Stimulated activated CD4-positive, alpha-beta T cell treated with anti-CD3 and anti-CD28 coated beads, TNF-alpha, amount 100 ng/mL, for 4 hours (primary cell): ENCODE measurements at regions not wholly inside any gene's neighbourhood (a gene's known extent, or its start where the extent isn't known, plus 50 kb on each side); places are given as distances from the start of the nearest gene placed in this dataset.
"Not testable (repeated sequence)": the region's sequence is repeated elsewhere in the genome, so short reads cannot be mapped to it uniquely, and the experiment has no call there.

Source experiments
- DNase-seq, 3 experiments: peaks; one replicate each; pipeline ENCODE4 v3.0.0-alpha.2; 2020; ENCODE audit warnings: low read depth in 3 of 3

DNA sequence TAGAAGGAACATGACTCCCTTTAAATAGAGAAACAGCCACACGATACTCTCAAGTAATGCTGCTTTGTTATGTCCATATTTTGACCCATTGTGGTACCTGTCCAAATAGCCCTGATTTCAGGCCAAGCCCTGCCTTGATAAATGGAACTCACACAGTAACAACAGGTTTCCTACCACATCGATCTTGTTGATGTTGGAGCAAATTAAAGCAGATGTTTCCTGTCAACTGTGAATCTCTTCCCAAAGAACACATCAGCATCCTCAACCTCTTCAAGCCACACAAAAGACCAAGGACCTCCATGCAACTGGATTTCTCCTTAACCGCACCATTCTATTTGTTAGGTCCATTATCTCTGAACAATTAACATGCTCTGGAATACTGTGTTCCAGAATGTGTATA, 109.5 kb downstream of the FOXD4L6 start:
- DNase-seq: not testable (repeated sequence)

- DNase-seq: not testable (repeated sequence)
These were observed 111.8 kb downstream of the FOXD4L6 start for GRCh38 chr9:41016699-41017098.

DNA sequence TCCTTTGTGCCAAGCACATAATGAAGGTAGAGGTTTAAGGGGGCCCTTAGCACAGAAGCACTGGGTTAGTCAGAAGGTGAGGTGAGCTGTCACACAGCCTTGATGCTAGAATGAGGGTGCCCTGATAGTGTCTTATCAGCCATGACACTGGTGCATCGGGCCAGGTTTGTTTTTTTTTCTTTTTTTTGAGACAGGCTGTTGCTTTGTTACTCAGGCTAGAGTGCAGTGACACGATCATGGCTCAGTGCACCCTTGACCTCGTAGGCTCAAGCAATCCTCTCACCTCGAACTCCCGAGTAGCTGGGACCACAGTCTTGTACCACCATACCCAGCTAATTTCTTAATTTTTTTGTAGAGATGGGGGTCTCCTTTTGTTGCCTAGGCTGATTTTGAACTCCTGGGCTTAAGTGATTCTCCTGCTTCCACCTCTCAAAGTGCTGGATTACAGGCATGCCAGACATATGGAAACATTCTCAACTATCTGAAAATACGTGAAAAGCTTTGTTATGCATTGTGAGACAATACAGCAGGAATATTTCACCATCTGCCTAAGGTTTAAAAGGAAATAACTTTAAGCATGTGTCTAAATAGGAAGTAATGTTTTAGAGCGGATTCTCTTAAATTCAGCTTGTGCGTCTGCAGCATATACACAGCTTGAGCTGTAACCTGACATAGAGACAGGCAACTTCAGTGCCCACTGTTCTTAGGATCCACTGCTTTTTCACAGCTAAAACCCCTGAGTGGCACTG, 128.4 kb downstream of the FOXD4L6 start:
- not testable (repeated sequence) for DNase-seq

DNA sequence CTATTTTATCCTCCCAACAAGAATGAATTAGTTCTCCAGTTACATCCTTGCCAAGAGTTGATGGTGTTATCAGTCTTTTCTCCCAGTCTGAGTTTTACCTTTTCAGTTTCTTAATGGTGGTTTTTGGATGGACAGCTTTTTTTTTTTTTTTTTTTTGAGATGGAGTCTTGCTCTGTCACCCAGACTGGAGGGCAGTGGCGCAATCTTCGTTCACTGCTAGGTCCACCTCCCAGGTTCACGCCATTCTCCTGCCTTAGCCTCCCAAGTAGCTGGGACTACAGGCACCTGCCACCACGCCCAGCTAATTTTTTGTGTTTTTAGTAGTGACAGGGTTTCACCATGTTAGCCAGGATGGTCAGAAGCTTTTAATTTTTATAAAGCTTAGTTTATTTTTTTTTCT, 133.0 kb downstream of the FOXD4L6 start:
- not testable (repeated sequence) for DNase-seq

DNA sequence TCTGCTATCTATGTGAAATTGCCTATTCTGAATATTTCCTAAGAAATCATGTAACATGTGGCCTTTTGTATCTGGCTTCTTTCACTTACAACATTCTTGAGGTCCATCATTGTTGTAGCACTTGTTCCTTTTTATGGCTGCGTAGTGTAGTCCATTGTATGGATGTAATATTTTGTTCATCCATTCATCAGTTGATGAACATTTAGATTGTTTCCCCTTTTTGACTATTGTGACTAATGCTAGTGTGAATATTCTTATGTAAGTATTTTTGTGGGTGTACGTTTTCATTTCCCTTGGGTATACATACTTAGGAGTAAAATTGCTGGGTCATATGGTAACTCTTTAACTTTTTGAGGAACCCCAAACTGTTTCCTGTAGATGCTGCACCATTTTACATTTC, 134.6 kb downstream of the FOXD4L6 start:
- DNase-seq: not testable (repeated sequence)

DNA sequence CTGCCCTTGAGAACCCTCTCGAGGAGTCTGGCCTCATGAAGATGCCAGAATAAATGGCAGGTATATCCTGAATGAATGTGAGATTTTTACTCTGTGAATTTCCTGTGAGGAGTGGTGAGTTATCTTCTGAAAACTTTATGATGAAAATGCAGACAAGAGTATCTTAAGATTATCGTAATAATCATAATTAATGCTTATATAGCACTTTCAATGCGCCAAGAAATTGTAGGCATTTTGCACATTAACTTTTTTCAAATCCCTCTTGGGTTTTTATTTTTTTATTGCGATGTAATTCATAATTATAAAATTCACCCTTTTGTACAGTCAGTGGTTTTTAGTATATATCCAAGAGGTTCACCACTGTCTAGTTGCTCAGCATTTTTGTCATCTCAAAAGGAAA, 135.1 kb downstream of the FOXD4L6 start:
- DNase-seq: not testable (repeated sequence)

DNA sequence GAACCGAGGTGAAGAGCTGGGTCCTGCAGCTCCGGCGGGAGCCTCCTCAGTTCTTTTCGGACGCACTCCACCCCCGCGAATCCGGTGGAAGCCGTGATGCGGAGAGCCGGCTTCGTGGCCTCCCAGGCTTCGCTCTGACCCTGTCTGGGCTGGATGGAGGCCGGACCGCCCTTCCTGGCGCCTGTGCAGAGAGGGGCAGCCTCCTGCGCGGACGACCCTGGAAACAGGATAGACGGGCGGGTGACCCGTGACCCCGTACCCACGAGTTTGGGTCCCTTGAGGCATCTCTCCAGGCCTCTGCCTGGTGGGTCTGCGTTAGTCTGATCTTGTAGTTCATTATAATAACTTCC, 136.0 kb downstream of the FOXD4L6 start:
- not testable (repeated sequence) for DNase-seq

GRCh38 chr9:40991741-40992471, 136.6 kb downstream of the FOXD4L6 start:
- DNase-seq: peak; percentile 94 to 99 (median 98)

DNA sequence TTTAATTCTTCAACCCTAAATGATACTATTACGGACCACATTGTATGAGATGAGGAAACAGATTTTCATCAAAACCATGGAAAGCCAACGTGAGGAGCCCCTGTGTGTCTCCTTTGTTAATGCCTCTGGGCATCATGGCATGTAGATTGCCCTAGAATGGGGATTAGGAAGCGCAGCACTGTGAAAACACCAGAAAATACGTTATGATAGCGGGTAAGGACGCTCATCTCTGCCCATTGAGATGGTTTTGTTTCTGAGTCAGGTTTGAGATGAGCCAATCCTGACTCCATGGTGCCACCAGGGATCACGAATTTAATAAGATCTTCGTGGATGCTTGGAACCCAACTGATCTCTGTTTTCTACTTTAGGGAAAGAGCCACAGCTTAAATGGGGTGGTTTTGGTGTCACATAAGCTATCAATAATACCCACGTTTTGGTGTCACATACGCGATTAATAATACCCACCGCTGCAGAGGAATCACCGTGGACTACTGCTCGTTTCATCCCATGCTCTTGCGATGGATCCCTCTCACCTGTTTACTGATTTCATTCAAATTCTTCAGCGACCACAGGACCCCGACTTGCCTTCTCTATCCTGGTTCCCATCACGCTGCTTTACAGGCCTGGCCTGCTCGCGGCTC, 137.3 kb downstream of the FOXD4L6 start:
- not testable (repeated sequence) for DNase-seq

GRCh38 chr9:40986332-40986731, 142.1 kb downstream of the FOXD4L6 start:
- DNase-seq: not testable (repeated sequence)

GRCh38 chr9:40975351-40975750, 153.1 kb downstream of the FOXD4L6 start:
- DNase-seq: not testable (repeated sequence)

DNA sequence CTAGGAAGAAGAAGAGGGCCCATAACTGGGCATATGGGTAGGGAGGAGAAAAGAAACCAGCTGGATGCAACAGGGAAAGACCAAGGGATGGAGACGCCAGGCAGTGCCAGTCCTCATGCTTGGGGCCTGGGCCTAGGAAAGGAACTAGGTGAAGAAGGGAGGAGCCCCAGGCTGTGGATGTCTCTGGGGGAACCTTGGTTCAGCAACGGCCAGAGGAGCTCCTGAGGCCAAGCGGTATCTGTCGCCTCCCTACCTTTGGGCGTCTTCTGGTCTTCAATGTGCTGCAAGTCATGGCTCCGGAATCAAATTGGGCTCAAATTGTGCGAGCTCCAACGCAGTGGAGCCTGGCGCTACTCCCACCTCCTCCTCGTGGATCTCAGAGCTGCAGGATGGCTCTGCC, 153.6 kb downstream of the FOXD4L6 start:
- DNase-seq: not testable (repeated sequence)

- not testable (repeated sequence) for DNase-seq
These were observed 156.7 kb downstream of the FOXD4L6 start for GRCh38 chr9:40971773-40972172.

- DNase-seq: not testable (repeated sequence)
These were observed 158.1 kb downstream of the FOXD4L6 start for GRCh38 chr9:40970340-40970739.

GRCh38 chr9:40962461-40962860, 166.0 kb downstream of the FOXD4L6 start:
- DNase-seq: not testable (repeated sequence)

DNA sequence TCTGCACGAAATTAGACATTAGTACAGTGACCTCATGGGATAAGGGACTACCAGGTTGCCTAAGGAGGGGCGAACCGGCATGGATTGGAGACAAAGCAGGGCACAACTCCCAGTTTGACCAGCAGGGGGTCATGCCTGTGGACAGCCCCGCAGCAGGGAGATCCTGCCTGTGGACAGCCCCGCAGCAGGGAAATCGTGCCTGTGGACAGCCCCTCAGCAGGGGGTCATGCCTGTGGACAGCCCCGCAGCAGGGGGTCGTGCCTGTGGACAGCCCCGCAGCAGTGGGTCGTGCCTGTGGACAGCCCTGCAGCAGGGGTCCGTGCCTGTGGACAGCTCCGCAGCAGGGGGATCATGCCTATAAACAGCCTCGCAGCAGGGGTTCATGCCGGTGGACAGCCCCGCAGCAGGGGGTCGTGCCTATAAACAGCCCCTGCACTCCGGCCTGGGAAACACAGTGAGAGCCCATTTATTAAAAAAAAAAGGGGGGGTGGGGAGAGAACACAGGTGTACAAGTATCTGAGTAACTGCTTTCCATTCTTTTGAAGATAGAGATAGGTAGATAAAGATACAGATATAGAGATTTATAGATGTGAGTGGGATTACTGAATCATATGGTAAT, 176.5 kb downstream of the FOXD4L6 start:
- DNase-seq: not testable (repeated sequence)

DNA sequence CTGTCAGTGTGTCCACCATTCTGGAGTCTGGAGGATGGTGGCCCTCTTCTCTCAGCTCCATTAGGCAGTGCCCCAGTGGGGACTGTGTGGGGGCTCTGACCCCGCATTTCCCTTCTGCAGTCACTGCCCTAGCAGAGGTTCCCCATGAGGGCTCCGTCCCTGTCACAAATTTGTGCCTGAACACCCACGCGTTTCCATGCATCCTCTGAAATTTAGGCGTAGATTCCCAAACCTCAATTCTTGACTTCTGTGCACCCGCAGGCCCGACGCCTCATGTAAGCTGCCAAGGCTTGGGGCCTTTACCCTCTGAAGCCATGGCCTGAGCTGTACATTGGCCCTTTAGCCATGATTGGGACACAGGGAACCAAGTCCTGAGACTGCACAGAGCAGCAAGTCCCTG, 182.3 kb downstream of the FOXD4L6 start:
- DNase-seq: not testable (repeated sequence)

- not testable (repeated sequence) for DNase-seq
These were observed 185.8 kb downstream of the FOXD4L6 start for GRCh38 chr9:40942730-40943129.

- not testable (repeated sequence) for DNase-seq
These were observed 188.6 kb downstream of the FOXD4L6 start for GRCh38 chr9:40939888-40940209.

- not testable (repeated sequence) for DNase-seq
These were observed 189.1 kb downstream of the FOXD4L6 start for GRCh38 chr9:40939201-40939887.

DNA sequence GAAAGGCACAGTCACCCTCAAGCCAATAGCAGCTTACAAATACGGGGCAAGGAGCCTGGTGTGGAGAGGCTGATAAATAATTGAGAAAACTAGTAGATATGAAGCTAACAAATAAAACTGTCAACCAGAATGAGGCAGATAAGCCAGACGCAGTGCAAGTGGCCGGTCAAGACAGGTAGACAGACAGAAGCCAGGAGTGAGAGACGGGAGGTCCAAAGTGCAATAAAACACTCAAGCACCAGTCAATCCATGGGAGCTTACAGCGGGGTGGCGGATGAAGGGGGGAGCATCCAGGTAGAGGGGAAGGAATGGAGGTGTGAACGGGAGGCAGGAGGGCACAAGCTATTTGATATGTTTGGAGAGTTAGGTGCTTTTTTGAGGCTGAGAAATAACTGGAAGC, 193.1 kb downstream of the FOXD4L6 start:
- DNase-seq: no peak

GRCh38 chr9:40934480-40934879, 194.0 kb downstream of the FOXD4L6 start:
- not testable (repeated sequence) for DNase-seq
